ENCODE measurements at regions not wholly inside any gene's neighbourhood (a gene's known extent, or its start where the extent isn't known, plus 50 kb on each side); places are given as distances from the start of the nearest gene placed in this dataset.

GRCh38 chr10:30219971-30220751 lies 128.9 kb downstream of the MTPAP start:
- TF ChIP-seq, protein P1, sequence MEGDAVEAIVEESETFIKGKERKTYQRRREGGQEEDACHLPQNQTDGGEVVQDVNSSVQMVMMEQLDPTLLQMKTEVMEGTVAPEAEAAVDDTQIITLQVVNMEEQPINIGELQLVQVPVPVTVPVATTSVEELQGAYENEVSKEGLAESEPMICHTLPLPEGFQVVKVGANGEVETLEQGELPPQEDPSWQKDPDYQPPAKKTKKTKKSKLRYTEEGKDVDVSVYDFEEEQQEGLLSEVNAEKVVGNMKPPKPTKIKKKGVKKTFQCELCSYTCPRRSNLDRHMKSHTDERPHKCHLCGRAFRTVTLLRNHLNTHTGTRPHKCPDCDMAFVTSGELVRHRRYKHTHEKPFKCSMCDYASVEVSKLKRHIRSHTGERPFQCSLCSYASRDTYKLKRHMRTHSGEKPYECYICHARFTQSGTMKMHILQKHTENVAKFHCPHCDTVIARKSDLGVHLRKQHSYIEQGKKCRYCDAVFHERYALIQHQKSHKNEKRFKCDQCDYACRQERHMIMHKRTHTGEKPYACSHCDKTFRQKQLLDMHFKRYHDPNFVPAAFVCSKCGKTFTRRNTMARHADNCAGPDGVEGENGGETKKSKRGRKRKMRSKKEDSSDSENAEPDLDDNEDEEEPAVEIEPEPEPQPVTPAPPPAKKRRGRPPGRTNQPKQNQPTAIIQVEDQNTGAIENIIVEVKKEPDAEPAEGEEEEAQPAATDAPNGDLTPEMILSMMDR (IDR thresholded peaks at IDR 0.05; ENCODE audit: poor library complexity, severe bottlenecking) = no peak
- TF ChIP-seq EZH2 (IDR thresholded peaks at IDR 0.05; ENCODE audit: borderline replicate concordance, insufficient read depth, low read length, poor library complexity, severe bottlenecking) (no peak), RAD21 (conservative IDR thresholded peaks at IDR 0.05) (no peak), EP300 (conservative IDR thresholded peaks at IDR 0.05; ENCODE audit: poor library complexity, severe bottlenecking) (no peak), POLR2AphosphoS5 (IDR thresholded peaks at IDR 0.05) (no peak), REST (IDR thresholded peaks at IDR 0.05; ENCODE audit: borderline replicate concordance) (no peak), TAF1 (IDR thresholded peaks at IDR 0.05; ENCODE audit: low read depth) (no peak)
